A172 (cell line): ENCODE measurements at regions not wholly inside any gene's neighbourhood (a gene's known extent, or its start where the extent isn't known, plus 50 kb on each side); places are given as distances from the start of the nearest gene placed in this dataset.

Experiments used
- DNase-seq: peaks from one replicate; pipeline ENCODE4 v3.0.0-alpha.2; 2015; ENCODE audit warnings: low spot score

- peak; percentile 96 for DNase-seq
These were observed 87.6 kb upstream of the RUNX1 start for GRCh38 chr21:35136586-35137219.

DNA sequence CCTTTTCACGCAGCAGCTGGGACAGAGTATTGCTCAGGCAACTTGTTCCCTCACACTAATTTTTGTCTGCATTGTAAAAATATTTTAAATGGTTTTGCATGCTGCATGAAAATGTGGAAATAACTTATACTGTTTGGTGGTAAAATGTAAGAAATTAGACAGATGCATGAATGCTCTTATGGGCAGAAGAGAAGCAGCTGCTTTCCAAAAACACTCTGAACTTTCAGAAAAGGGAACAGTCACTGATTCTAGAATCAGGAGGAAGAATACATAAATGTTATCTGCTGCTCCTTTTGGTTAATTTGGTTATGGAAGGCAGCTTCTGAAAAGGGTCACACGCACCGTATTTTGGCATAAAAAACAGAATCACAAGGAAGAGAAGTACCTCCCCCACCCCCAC lies 87.0 kb upstream of the RUNX1 start:
- DNase-seq, result no peak

- no peak for DNase-seq
These were observed 86.4 kb upstream of the RUNX1 start for GRCh38 chr21:35135481-35135880.

GRCh38 chr21:35134309-35134708 lies 85.2 kb upstream of the RUNX1 start:
- DNase-seq, result no peak

DNA sequence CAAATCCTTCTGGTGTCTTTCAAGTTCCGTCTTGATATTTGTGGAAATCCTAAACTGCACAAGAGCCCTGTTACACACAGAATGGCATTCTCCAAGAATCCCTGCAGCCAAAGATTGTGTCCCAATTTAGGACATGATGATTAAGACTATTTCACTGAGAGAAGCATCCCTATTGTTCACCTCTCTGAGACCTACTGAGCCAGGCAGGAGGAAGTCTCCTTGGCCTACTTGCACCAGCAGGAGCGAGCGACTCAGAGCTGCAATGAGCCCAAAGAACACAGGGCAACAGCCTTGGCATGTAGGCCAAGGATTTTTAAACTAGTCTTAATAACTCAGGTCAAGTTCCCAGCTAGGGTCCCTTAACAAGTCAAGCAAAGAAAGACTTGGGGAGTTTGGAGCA lies 79.4 kb upstream of the RUNX1 start:
- no peak for DNase-seq

DNA sequence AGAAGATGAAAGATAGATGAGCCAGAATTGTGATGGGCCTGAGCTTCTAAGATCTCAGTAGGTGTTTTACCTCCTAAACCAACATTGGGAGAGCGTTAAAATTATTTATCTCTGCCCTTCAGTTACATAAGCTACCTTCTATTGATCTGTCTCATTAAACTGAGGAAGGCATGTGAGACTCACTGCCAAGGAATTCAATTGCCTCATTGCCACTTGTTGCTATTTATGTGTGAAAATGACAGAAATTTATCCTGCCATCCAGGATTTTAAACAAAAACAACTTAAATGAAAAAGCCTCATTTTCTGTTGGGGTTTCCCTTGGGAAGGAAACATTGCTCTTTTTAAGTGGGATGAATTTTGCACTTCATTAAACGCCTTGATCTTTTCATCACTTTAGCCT lies 78.7 kb upstream of the RUNX1 start:
- peak; percentile 44 for DNase-seq

- no peak for DNase-seq
These were observed 77.9 kb upstream of the RUNX1 start for GRCh38 chr21:35127026-35127425.

DNA sequence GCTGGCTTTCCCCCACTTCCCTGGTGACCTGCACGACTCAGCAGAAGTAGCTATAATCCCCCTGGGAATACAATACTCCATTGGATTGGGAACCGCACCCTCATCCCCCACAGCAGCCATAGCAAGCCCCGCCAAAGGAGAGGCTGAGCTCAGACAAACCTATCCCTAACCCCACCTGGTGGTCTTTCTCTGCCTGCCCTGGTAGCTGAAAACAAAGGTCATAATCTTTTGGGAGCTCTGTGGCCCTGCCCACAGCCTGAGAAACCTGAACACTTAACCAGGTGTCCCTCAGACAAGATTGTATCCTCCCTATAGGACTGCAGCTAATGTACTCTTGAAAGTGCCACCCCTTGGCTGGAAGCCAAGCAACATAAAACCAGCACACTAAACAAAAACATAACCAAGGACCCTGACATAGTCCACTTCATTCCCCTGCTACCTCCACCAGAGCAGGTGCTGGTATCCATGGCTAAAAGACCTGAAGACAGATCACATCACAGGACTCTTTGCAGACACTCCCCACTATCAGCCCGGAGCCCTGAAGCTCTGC lies 71.6 kb upstream of the RUNX1 start:
- no peak for DNase-seq

DNA sequence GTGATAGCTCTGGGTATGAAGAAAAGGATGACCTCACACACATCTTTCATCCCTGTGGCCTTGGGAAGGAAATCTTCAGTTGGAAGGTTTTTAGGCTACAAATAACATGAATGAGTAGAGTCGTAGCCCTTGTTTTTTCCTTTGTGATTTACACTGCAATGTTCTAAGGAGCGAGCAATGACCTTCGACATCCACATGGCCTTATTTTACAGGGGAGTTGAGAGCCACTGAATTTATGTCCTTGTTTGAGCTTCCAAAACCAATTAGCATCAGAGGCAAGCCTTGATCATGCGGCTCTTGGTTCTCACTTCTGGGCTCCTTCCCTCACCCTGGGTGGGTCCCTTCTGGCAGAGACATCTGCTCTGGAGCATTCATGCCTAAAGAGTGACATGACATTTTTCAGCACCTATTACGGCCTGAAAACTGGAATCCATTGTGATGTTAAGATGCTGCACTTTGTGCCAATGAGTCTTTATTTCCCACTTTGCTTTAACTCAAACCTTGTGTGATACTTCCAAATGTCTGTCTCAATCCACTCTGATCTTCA lies 70.5 kb upstream of the RUNX1 start:
- no peak for DNase-seq

DNA sequence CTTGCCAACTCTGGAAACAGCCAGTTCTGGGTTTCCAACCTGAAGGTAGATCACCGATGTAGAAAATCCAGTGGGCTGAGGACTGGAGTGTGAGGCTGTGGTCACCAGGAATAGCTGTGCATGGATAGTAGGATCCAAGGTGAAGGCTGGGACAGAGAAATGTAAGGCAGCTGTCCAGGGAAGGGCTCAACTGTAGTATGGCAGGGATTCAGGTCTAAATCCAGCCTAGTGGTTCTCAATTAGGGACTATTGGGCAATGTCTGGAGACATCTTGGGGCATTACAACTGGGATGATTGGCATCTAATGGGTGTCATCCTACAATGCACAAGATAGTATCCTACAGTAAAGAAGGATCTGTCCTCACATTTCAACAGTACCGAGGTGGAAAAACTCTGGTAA lies 67.7 kb upstream of the RUNX1 start:
- DNase-seq, result no peak

- peak; percentile 33 for DNase-seq
These were observed 64.0 kb upstream of the RUNX1 start for GRCh38 chr21:35113064-35113463.

GRCh38 chr21:35111321-35111930 lies 62.3 kb upstream of the RUNX1 start:
- no peak for DNase-seq

- DNase-seq, result no peak
These were observed 59.8 kb upstream of the RUNX1 start for GRCh38 chr21:35108887-35109286.

GRCh38 chr21:35107520-35107919 lies 58.4 kb upstream of the RUNX1 start:
- no peak for DNase-seq

DNA sequence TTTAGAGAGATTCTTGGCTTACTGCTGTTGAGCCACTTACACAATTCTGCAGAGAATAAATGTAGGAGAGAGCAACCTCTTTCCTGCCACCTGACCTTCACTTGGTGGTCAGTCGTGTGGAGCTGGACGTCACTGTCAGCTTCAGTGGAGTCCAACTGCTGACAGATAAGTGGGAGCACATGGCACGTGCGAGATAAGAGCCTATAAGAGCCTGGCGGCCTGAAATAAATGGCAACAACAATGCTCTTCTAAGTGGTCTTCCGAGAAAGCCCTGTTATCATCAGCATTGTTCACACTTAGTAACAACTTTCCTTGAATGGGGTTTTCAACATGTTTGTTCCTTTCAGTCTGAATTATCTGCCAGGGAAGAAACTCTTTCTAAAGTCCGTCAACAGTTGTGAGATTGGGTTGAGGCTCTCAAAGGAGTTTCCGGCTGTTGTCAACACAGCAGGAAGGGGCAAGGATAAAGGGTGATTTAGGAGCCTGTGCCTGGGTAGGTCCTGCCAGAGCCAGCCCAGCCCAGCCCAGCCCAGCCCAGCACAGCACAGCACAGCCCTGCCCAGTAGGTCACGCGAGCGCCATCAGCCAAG lies 57.2 kb upstream of the RUNX1 start:
- no peak for DNase-seq

DNA sequence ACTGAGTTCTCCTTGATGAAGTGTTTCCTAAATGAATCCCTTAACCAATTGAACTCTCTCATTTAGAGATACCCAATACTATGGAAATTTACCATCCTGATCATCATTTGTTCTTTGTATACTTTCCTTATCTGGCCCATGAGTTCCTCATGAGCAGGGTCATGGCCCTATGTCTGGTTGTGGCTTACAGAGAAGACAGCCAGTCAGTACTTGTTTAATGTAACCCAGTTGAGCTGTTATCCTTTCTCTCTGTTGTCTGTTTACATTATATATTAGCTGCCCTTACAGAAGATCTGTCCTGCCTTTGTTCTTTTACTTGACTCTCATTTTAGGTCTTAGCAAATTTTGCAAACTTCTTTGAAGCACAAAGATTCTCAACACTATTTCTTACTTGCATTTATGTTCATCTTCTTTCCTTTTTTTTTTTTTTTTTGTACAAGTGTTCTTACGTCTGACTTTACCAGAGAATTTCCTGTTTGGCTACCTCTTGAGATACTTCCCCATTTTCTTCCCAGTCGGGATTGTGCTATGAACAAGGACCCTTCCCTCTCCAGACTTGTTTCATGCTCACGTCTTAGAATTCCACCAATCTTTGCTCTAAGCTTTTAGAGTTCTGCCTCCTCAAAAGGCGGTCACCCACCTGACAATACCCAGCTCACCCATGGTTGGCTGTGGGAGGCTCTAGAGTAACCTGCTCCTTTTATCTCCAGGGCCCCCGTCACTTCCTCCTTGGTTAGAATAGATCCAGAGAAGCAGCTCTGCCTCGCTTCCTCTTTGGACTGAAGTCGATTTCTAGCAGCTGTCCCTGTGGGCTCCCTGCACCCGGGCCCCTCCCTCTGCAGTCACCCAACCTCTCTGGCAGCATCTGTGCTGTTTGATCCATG lies 53.6 kb upstream of the RUNX1 start:
- DNase-seq, result no peak

DNA sequence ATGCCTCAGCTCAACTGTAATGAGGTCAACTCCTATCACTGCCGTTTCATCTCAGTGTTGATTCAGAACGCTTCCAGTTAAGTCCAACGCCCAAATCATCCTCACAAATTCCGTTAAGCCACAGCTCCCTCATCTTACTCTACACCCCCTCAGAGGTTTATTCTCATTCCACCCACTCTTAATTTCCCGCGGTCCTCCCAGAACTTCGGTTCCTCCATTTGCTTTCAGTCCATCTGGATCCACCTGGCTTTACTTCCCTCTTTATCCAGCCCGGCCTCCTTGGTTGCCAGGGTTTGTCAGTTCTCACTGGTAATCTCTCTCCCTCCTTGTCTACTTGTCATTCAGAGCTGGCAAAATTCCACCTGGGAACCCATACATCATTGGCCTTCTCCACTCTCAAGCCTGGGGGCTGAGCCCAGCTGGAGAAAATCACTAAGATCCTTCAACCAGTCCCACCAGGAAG lies 51.3 kb upstream of the RUNX1 start:
- DNase-seq, result no peak

DNA sequence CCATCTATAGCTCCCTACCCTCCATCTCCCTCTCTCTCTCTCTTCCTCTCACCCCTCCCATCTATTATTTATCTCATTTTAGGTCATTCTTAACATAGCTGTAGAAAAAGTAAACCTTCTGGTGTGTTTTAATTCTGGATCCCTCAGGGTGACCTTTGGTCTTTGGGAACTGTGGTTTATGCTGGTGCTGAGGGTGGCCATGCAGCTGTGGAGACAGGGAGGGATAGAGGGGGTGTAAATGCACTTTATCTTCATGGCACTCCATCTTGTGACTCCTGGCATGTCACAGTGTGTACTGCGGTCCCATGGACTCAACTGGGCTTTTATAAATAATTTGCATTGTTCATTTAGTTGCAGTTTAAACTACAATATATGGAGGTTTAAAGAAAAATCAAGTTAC lies 50.2 kb upstream of the RUNX1 start:
- no peak for DNase-seq
